CD14-positive monocyte (primary cell): ENCODE measurements at regions not wholly inside any gene's neighbourhood (a gene's known extent, or its start where the extent isn't known, plus 50 kb on each side); places are given as distances from the start of the nearest gene placed in this dataset.

Experiments used
- DNase-seq, 3 donors: peaks; one replicate each; pipeline ENCODE4 v3.0.0-alpha.2; 2011 to 2022
- H2AFZ ChIP-seq: 2 replicates; pipeline ENCODE4 v1.6.0; 2012; ENCODE audit warnings: mild to moderate bottlenecking, low read depth, low read length, inconsistent platforms; ENCODE audit not compliant: insufficient read depth, poor library complexity, severe bottlenecking
- H3K27ac ChIP-seq, 2 donors: 1 replicate in 1 of 2; 2 replicates in 1 of 2; pipeline ENCODE4 v1.5.1; 2012 to 2013; ENCODE audit warnings: low read length in 2 of 2, control low read depth in 1 of 2, inconsistent platforms in 1 of 2, low read depth in 1 of 2, mild to moderate bottlenecking in 1 of 2
- H3K27me3 ChIP-seq, 2 donors: one replicate each; pipeline versions ENCODE4 v1.6.0 to v1.6.1; 2011 to 2013; ENCODE audit warnings: low read length in 2 of 2; ENCODE audit not compliant: control insufficient read depth in 2 of 2, insufficient read depth in 2 of 2
- H3K36me3 ChIP-seq, 2 donors: replicated peaks in 1 of 2; 1 replicate in 1 of 2; 2 replicates in 1 of 2; pipeline versions ENCODE4 v1.5.1 to v1.6.1; 2012 to 2013; ENCODE audit warnings: low read length in 2 of 2, control low read depth in 1 of 2, inconsistent platforms in 1 of 2, mild to moderate bottlenecking in 1 of 2; ENCODE audit not compliant: insufficient read depth in 2 of 2, control insufficient read depth in 1 of 2
- H3K4me1 ChIP-seq, 2 donors: 1 replicate in 1 of 2; 2 replicates in 1 of 2; pipeline versions ENCODE4 v1.5.1 to v1.6.1; 2012 to 2013; ENCODE audit warnings: low read length in 2 of 2, control low read depth in 1 of 2, inconsistent platforms in 1 of 2, mild to moderate bottlenecking in 1 of 2, moderate library complexity in 1 of 2; ENCODE audit not compliant: insufficient read depth in 2 of 2, control insufficient read depth in 1 of 2
- H3K4me2 ChIP-seq: replicated peaks from 2 replicates; pipeline ENCODE3; 2012; ENCODE audit warnings: low read length, moderate library complexity, mild to moderate bottlenecking; ENCODE audit not compliant: poor library complexity, severe bottlenecking; ENCODE audit errors: extremely low read depth
- H3K4me3 ChIP-seq, 3 experiments: fragments of 200-600 bp in 1 of 3; sonication (generic) in 1 of 3; replicated peaks in 1 of 3; 1 replicate in 2 of 3; 2 replicates in 1 of 3; pipeline ENCODE4 v1.5.1; 2011 to 2013; ENCODE audit warnings: low read length in 3 of 3, mild to moderate bottlenecking in 3 of 3, control low read depth in 2 of 3, low read depth in 2 of 3, inconsistent platforms in 1 of 3, moderate library complexity in 1 of 3
- H3K79me2 ChIP-seq: 2 replicates; pipeline ENCODE4 v1.6.0; 2012; ENCODE audit warnings: mild to moderate bottlenecking, control low read depth, inconsistent platforms, low read length, moderate library complexity; ENCODE audit not compliant: insufficient read depth
- H3K9ac ChIP-seq: 2 replicates; pipeline ENCODE4 v1.6.0; 2017; ENCODE audit warnings: low read length, mild to moderate bottlenecking; ENCODE audit not compliant: insufficient read depth, poor library complexity, severe bottlenecking
- H3K9me3 ChIP-seq, 2 donors: replicated peaks in 1 of 2; 1 replicate in 1 of 2; 2 replicates in 1 of 2; pipeline versions ENCODE4 v1.5.1 to v1.6.1; 2012 to 2013; ENCODE audit warnings: low read length in 2 of 2, control low read depth in 1 of 2; ENCODE audit not compliant: control insufficient read depth in 1 of 2, insufficient read depth in 1 of 2
- H4K20me1 ChIP-seq: 2 replicates; pipeline ENCODE4 v1.6.0; 2012; ENCODE audit warnings: mild to moderate bottlenecking, low read length, control low read depth, moderate library complexity; ENCODE audit not compliant: insufficient read depth
- H3K27ac Mint-ChIP-seq, 7 donors: one replicate each; pipeline ENCODE4 v1.8.0; 2020; ENCODE audit warnings: mild to moderate bottlenecking in 7 of 7, mixed read lengths in 7 of 7, moderate library complexity in 6 of 7, inconsistent platforms in 2 of 7
- H3K27me3 Mint-ChIP-seq, 3 donors: one replicate each; pipeline ENCODE4 v1.8.0; 2021 to 2022; ENCODE audit warnings: low read depth in 3 of 3, mild to moderate bottlenecking in 3 of 3, mixed read lengths in 3 of 3, moderate library complexity in 3 of 3, inconsistent platforms in 1 of 3
- H3K36me3 Mint-ChIP-seq, 2 donors: one replicate each; pipeline ENCODE4 v1.8.0; 2020; ENCODE audit warnings: mixed read lengths in 2 of 2, inconsistent platforms in 1 of 2, mild to moderate bottlenecking in 1 of 2
- H3K4me1 Mint-ChIP-seq: one replicate; pipeline ENCODE4 v1.8.0; 2020; ENCODE audit warnings: mild to moderate bottlenecking, mixed read lengths
- H3K4me3 Mint-ChIP-seq, 2 donors: one replicate each; pipeline ENCODE4 v1.8.0; 2020; ENCODE audit warnings: mild to moderate bottlenecking in 2 of 2, mixed read lengths in 2 of 2, moderate library complexity in 1 of 2
- H3K9me3 Mint-ChIP-seq, 7 donors: one replicate each; pipeline ENCODE4 v1.8.0; 2020 to 2022; ENCODE audit warnings: mixed read lengths in 7 of 7, mild to moderate bottlenecking in 6 of 7, moderate library complexity in 6 of 7, inconsistent platforms in 2 of 7
- WGBS: methylation state at CpG from one replicate; pipeline ENCODE4 v1.1.5; 2013; ENCODE audit warnings: missing lambda C conversion rate; ENCODE audit not compliant: insufficient coverage; 5-methylcytosine and 5-hydroxymethylcytosine counted together
- intact Hi-C, 2 donors: fragments of 100-400 bp; cut with micrococcal nuclease; formaldehyde crosslinking; loops; one replicate each; pipeline versions ENCODE4 v1.15.0 to v1.15.1; 2023
- TF ChIP-seq, protein P1 (sequence below): fragments of 200-600 bp; IDR thresholded peaks from one replicate; pipeline ENCODE4 v1.8.0; 2022; ENCODE audit warnings: antibody characterized with exemption, mild to moderate bottlenecking

DNA sequence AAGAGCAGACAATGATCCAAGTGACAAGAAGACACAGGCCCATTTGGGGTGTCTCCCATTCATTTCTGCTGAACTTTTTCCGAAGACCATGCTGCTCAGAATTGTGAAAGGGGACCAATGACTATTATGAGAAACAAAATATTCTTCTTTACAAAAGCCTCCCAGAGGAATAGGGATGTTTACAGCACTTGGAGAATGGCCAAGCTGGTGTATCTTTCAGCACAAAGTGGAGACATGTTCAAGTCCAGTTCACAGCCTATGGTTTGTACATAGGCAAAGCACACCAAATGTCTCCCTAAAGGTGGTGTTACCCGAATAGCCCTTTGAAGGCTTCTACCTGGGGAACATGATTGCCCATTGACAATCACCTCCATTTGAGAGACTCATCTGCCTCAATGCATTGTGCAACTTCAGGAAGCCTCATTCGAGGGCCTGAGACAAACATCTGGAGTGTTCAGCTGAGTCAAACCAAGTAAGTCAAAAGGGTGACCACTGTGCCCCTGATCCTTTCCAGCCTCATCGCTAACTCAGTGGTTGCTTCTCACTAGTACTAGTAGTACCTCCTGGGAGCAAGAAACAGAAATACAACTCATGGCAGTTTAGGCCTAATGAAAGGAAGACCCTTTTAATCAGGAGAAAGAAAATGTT lies 451.0 kb upstream of the MARCKS start:
- 60% methylated on average over 2 of the region's 4 CpGs for WGBS
- H3K4me1 Mint-ChIP-seq = peaks cover 2% of the 10 kb centered on the region
- intact Hi-C loops = no loop called here

DNA sequence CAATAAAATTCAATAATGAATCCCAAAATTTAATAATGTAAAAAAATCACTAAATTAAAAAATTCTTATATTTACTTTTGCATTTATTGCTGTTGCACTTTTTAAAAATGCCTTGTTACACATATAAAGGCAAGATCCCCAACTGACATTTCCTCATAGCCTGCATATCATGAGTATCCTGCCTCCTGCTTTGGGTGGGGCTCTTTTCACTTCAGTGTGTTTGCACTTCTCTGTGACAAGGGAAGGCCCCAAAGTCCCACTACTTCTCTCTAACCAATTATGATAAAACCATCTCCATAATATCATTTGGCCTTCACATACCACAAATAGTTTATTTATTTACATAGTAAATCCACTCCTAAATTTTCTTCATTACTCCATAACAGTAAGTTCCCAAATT lies 446.1 kb upstream of the MARCKS start:
- peaks cover 0 to 3% (median 0%) of the 10 kb centered on the region in 7 donors for H3K9me3 Mint-ChIP-seq

More for the DNA sequence above, 451.0 kb upstream of the MARCKS start:
- Histone ChIP-seq H3K9ac (no peak overlapping the region), H2AFZ (no peak overlapping the region), H4K20me1 (no peaks in the 10 kb centered on the region), H3K36me3 (no peaks in the 10 kb centered on the region), H3K79me2 (no peaks in the 10 kb centered on the region), H3K4me3 (no peak overlapping the region), H3K27ac (no peak overlapping the region), H3K27me3 (no peaks in the 10 kb centered on the region), H3K9me3 (no peaks in the 10 kb centered on the region), H3K4me2 (no peak overlapping the region), H3K4me1 (peaks cover 5 to 9% of the 10 kb centered on the region in 2 donors)
- Mint-ChIP-seq H3K36me3 (no peaks in the 10 kb centered on the region), H3K27me3 (no peaks in the 10 kb centered on the region), H3K4me3 (no peak overlapping the region), H3K27ac (peak overlapping the region in 1 of 7 donors; percentile 16), H3K9me3 (peaks cover 0 to 3% (median 0%) of the 10 kb centered on the region in 7 donors)
- TF ChIP-seq, protein P1, sequence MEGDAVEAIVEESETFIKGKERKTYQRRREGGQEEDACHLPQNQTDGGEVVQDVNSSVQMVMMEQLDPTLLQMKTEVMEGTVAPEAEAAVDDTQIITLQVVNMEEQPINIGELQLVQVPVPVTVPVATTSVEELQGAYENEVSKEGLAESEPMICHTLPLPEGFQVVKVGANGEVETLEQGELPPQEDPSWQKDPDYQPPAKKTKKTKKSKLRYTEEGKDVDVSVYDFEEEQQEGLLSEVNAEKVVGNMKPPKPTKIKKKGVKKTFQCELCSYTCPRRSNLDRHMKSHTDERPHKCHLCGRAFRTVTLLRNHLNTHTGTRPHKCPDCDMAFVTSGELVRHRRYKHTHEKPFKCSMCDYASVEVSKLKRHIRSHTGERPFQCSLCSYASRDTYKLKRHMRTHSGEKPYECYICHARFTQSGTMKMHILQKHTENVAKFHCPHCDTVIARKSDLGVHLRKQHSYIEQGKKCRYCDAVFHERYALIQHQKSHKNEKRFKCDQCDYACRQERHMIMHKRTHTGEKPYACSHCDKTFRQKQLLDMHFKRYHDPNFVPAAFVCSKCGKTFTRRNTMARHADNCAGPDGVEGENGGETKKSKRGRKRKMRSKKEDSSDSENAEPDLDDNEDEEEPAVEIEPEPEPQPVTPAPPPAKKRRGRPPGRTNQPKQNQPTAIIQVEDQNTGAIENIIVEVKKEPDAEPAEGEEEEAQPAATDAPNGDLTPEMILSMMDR = no peak
- no peak for DNase-seq

More for the DNA sequence above, 446.1 kb upstream of the MARCKS start:
- Histone ChIP-seq H3K36me3 (no peaks in the 10 kb centered on the region), H3K27ac (peak overlapping the region in 1 of 2 donors; percentile 55), H3K79me2 (no peaks in the 10 kb centered on the region), H3K4me1 (peaks cover 8 to 17% of the 10 kb centered on the region in 2 donors), H3K4me3 (no peak overlapping the region), H3K9me3 (no peaks in the 10 kb centered on the region), H2AFZ (no peak overlapping the region), H3K4me2 (peak overlapping the region; percentile 27), H4K20me1 (no peaks in the 10 kb centered on the region), H3K9ac (no peak overlapping the region), H3K27me3 (no peaks in the 10 kb centered on the region)
- Mint-ChIP-seq H3K27me3 (no peaks in the 10 kb centered on the region), H3K4me3 (no peak overlapping the region), H3K27ac (no peak overlapping the region), H3K4me1 (peaks cover 2% of the 10 kb centered on the region), H3K36me3 (no peaks in the 10 kb centered on the region)
- intact Hi-C loops = no loop called here
- peak; percentile 56 to 71 (median 66) for DNase-seq
- TF ChIP-seq, protein P1 = no peak
